ENCODE measurements at regions not wholly inside any gene's neighbourhood (a gene's known extent, or its start where the extent isn't known, plus 50 kb on each side); places are given as distances from the start of the nearest gene placed in this dataset.

DNA sequence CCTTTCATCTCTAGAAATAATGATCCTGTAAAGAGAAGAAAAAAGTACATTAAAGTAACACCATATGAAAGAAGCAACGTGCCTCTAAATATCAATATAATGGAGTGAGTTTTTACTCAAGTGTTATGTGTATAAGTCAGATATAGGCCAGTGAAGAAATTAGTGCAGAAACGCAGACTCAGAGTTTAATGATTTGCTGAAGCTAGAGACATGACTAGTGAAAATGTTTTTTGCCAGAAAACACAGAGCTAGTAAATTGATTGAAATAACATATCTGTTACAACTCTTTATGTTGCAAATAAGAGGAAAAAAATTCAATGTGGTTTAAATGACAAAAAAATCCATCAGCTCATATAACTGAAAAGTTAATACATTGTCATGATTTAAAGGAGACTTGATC is 217.2 kb upstream of the NXPH2 start:
- DNase-seq, result no peak

DNA sequence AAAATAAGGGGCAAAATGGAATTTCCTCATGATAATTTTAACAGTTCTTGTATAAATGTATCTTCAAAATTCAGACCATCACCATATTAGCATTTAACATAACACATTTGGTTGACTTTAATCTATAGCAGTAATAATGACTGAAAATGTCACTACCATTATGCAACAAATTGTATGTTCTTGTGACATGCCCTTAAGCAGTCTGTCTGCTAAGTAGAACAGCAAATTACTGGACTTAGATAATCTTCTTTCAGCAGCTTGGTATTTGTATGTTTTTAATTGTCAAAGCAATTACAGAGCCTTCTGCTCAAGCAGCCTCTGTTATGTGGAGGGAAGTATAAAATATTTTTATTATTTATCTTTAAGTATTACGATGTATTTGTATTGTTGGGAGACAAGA is 214.3 kb upstream of the NXPH2 start:
- DNase-seq, result no peak

DNA sequence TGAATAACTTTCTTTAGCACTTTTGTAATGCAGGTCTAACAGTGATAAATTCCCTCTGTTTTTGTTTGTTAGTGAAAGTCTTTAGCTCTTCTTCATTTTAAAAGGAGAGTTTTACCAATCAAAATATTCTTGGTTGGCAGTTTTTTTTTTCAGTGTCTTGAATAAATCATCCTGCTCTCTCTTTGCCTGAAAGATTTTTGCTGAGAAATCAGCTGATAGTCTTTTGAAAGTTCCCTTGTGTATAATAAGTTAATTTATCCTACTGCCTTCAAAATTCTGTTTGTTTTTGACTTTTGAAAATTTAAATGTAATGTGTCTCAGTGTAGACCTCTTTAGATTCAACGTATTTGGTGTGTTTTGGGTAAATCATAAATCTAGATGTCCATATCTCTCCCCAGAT is 205.7 kb upstream of the NXPH2 start:
- no peak for DNase-seq

GRCh38 chr2:138979131-138979785 is 199.1 kb upstream of the NXPH2 start:
- DNase-seq, result no peak

- DNase-seq, result peak; percentile 29
Measured at GRCh38 chr2:138974651-138975050, 194.5 kb upstream of the NXPH2 start.

GRCh38 chr2:138964418-138964817 is 184.2 kb upstream of the NXPH2 start:
- DNase-seq, result peak; percentile 67

DNA sequence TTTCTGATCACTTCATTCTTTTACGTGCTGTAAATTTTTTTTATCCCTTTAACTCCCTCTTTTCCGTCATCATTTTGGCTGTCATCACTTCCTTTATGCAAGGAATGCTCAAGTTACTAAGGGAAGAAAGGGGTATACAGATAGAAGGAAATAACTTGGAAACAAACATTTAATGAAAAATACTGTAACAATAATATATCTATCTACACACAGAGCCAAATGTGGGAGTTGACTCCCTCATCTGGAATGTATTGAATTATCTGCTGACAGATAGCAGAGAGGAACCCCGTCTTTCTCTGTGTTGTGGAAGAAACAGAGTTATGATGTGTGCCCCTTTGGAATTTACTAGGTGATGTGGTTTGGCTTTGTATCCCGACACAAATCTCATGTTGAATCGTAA is 182.5 kb upstream of the NXPH2 start:
- peak; percentile 77 for DNase-seq

DNA sequence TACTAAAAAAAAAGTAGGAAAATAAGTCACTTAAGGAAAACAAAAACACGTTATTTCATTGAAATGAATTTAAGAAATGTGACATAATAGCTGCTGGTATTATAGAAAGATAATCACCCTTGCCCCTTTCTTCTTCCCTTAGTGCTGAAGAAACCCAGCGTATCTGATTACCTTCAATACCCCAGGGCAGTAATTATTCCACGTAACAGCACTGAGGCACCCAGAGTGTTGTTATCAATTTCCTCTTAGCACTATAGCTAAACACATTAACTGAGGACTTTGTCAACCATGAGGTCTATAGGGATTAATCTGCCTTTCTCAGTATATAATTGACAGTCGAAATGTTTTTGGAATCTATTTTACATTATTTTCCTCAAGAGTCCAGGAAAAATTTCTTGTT is 180.0 kb upstream of the NXPH2 start:
- no peak for DNase-seq

- no peak for DNase-seq
Measured at GRCh38 chr2:138959031-138959430, 178.8 kb upstream of the NXPH2 start.

- no peak for DNase-seq
Measured at GRCh38 chr2:138956116-138956515, 175.9 kb upstream of the NXPH2 start.

DNA sequence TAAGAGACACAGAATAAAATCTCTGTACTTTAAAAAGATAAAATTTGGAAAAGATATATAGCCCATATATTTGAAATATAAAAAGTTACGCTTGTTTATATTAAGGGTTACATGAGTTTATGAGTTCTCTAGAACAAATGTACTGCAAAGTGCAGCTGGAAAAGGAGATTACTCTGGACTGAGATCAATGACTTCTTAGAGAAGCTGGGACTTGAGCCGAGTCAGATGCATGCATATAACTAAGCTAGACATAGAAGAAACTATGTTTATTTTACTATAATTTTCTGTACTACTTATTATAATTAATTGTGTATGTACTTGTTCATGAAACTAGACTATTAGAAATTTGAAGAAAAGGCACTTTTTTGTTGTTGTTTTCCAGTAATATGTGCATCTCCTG is 170.3 kb upstream of the NXPH2 start:
- no peak for DNase-seq

GRCh38 chr2:138949517-138949916 is 169.3 kb upstream of the NXPH2 start:
- DNase-seq, result peak; percentile 57

DNA sequence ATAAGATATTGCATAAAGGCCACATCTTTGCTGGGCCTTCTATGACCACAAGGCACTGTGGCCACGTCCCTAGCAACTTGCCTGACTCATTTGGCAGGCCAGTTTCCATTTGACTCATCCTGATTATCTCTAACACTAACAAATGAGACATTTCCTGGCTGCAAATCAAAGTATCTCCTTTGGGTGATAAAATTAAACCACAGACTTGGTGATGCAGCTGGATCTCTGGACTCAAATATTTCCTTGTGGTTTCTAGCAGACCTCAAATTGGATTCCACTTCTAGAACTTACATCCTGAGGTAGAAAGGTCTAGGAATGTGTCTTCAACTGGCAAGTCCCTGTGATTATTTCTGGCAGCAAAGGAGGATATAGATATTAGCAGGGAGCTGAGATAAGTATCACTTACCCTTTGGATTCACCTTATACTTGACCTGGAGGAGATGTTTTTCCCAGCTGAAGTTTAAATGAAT is 167.9 kb upstream of the NXPH2 start:
- DNase-seq, result peak; percentile 99

GRCh38 chr2:138943470-138943869 is 163.3 kb upstream of the NXPH2 start:
- no peak for DNase-seq

DNA sequence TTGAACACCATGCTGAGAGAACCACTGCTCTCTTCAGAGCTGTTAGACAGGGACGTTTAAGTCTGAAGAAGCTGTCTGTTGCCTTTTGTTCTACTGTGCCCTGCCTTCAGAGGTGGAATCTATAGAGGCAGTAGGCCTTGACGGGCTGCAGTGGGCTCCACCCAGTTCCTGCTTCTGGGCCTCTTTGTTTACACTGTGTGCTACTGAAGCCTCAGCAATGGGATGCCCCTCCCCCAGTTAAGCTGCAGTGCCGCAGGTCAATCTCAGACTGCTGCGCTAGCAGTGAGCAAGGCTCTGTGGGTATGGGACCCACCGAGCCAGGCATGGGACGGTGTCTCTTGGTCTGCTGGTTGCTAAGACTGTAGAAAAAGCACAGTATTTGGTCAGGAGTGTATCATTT is 162.3 kb upstream of the NXPH2 start:
- no peak for DNase-seq

DNA sequence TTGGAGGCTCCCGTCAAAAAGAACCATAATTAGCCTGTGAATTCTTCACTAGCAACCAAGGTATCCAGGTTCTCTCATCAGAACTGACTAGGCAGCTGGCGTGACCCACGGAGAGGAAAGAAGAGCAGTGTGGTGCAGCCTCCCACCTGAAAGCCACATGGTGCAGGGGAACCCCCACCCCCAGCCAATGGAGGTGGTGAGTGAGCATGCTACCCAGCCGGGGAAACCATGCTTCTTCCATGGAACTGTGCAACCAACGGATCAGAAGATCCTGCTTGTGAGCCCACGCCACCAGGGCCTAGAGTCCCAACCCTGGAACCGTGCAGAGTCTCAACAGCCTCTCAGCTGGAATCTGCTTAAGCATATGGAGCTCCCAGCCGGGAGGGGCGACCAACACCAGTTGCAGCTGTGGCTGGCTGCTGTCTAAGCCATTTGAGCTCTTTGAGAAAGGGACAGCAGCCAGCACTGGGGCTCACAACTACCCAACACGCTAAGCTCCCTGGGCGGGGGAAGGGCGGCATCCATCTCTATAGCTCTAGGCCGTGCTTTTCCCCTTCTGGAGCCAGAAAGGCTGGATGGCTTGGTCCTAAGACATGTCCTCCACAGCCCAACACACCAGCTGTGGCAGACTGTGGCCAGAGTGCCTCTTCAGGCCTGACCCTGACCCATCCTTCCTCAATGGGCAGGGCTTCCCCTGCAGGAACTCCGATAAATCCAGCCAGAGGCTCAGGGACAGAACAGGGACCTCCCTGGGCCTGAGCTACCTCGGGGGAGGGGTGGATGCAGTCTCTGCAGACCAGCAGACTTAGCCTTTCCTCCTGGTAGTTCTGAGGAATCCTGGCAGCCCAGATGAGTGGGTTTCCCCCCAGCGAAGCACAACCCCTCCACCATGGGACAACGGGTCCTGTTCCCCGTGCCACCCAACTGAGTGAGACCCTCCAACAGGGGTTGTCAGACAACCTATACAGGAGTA is 151.4 kb upstream of the NXPH2 start:
- DNase-seq, result no peak

- DNase-seq, result no peak
Measured at GRCh38 chr2:138930571-138930970, 150.4 kb upstream of the NXPH2 start.

- DNase-seq, result no peak
Measured at GRCh38 chr2:138928374-138929021, 148.3 kb upstream of the NXPH2 start.

DNA sequence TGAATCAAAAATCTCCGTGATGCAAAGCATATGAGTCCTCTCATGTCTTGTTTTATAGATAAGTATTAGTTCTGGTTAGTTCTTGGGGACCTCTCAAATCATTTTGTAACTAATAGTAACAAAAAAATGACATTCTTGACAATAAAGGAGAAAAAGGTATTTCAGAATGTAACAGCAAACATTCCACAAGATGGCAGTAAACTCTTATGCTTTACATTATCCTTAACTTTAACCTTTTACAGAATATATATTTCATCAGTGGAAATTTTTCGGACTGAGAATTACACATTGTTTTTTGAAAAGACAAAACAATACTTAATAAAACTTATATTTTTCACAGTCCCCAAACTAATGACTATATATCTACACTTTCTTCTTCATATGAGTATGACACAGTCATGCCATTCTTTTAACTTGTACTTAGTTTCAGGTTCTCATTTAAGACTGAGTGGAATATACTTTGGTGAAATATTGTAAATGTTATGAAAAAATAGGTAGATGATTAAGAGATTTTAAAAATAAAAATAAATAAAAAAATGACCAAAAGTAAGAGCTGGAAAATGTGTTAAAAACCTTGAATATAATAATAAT is 142.9 kb upstream of the NXPH2 start:
- DNase-seq, result no peak

DNA sequence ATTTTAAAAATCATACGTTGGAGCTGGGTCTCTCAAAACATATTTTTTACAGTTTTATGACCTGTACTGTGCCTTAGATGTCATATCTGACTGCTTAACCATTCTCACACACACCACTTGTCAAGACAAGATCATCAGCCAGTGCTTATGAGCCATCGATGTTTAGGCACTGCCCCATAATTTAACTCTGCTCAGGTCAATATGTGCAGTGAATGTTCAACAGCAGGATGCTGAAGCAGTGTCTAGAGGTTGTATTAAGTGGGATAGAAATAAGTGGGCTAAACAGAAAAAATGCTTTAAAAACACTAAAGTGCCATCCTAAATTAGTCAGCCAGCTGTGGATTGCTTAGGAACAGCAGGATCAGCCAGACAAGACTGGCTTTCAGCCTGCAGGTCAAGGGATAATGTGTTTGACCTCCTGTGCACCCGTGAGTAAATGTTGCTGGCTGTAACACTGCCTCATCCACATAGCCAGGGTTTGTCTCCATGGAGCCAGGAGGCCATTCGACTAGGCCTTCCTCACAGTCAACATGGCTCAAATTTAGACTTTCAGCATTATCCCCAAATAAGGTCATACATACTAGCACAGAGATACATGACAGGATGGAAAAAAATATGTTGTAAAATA is 139.0 kb upstream of the NXPH2 start:
- no peak for DNase-seq

DNA sequence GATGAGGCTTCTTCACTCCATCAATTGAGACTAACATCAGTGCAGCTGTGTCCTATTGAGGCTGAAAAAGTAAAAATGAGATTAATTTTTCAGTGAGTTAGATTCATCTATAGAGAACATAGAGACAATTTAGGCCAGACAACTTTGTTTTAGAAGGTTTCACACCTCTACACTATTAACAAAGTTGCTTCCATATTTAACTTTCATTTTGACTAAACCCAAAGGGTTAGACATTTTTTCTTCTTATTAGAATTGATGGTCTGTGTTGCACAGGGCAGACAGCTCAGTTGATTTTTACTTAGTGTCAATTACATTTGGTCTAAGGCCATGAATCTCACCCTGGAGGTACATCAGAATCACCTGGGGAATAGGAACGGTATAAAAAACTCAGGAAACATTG is 130.2 kb upstream of the NXPH2 start:
- DNase-seq, result no peak

- no peak for DNase-seq
Measured at GRCh38 chr2:138906549-138906948, 126.4 kb upstream of the NXPH2 start.
